ENCODE measurements at regions not wholly inside any gene's neighbourhood (a gene's known extent, or its start where the extent isn't known, plus 50 kb on each side); places are given as distances from the start of the nearest gene placed in this dataset.
A peak's percentile ranks its signal among the peaks of the same experiment; 100 is the strongest.
"Not testable (repeated sequence)": the region's sequence is repeated elsewhere in the genome, so short reads cannot be mapped to it uniquely, and the experiment has no call there.

DNA sequence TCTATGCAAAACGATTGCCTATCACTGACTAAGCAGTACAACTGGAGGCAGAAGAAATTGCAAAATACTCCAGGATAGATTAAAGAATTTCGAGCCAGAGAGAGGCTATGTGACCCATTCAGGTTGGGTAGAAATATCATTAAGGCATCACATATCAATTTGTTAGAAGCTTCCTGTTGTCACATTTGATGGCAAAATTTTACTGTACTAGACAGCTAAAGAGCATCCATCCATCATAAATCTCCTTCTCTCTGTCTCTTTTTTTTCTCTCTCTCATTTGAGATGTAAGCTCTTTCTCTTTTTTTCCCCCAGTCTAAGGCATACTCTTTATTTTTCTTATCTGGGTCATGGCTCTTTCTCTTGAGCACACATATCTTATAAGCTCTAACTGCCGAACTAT, 155.7 kb downstream of the EVA1A start:
- no peak for DNase-seq
- H3K27me3 ChIP-seq: peaks cover 12% of the 10 kb centered on the region
- no peaks in the 10 kb centered on the region for H3K4me1 ChIP-seq (replicated peaks in 1 of 2)
- intact Hi-C loops (cut with DNase I): loop anchor here in 1 of 2 donors (5.0 to 10.0 kb wide), 2 partner anchors 340 to 488 kb away; no protein-coding TSS in a partner anchor
- TF ChIP-seq POLR2A (IDR thresholded peaks at IDR 0.05): no peak
- TF ChIP-seq, protein P1, sequence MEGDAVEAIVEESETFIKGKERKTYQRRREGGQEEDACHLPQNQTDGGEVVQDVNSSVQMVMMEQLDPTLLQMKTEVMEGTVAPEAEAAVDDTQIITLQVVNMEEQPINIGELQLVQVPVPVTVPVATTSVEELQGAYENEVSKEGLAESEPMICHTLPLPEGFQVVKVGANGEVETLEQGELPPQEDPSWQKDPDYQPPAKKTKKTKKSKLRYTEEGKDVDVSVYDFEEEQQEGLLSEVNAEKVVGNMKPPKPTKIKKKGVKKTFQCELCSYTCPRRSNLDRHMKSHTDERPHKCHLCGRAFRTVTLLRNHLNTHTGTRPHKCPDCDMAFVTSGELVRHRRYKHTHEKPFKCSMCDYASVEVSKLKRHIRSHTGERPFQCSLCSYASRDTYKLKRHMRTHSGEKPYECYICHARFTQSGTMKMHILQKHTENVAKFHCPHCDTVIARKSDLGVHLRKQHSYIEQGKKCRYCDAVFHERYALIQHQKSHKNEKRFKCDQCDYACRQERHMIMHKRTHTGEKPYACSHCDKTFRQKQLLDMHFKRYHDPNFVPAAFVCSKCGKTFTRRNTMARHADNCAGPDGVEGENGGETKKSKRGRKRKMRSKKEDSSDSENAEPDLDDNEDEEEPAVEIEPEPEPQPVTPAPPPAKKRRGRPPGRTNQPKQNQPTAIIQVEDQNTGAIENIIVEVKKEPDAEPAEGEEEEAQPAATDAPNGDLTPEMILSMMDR (IDR thresholded peaks at IDR 0.05): no peak
- no peak overlapping the region for H3K27ac ChIP-seq
- 31 to 36% (median 34%) methylated on average over 3 of the region's 3 CpGs for WGBS, 4 donors
- no peaks in the 10 kb centered on the region for H3K36me3 ChIP-seq (replicated peaks in 1 of 2)
- H3K4me3 ChIP-seq: no peak overlapping the region
- H3K9me3 ChIP-seq (replicated peaks in 1 of 3): no peaks in the 10 kb centered on the region

DNA sequence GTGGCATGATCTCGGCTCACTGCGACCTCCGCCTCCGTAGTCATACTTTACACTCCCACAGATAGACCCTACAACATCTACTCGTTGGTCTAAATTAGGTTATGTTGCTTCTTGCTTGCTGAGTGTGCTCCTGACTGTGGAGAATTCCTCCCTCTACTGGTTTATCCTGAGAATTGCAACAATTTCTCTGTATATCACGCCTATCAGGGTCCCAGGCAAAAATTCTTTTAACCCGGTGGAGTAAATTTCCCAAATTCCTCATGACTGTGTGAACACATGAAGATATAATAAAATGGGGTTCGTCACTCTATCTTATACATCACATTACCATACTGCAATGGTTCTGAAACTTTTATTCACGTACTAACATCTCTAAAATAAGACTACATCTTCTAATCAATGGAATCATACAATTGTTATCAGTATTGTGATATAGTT, 156.7 kb downstream of the EVA1A start:
- intact Hi-C loops (cut with DNase I): loop anchor here in 1 of 2 donors (10.0 kb wide), 1 partner anchor 339 kb away; no protein-coding TSS in a partner anchor
- TF ChIP-seq, protein P1 (IDR thresholded peaks at IDR 0.05): peak; percentile 58 to 81 (median 71)
- no peak for TF ChIP-seq POLR2A (IDR thresholded peaks at IDR 0.05)

DNA sequence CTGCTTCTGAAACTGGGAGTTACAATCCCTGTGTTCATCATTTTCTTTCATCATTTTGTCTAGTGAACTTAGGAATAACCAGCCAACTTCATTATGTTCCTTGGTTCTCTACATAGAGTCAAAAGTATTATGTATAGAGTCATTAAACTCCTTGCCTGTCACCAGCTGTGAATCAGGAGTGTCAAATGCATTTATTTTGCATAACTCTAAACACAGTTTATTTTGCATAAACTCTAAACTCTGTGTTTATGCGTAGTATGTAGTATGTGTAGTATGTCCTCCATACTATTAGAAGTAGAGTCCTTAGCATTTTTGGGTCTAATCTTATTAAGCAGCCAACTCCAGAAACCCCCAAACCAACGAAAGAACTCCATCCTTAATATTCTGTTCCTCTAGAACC, 164.4 kb downstream of the EVA1A start:
- Histone ChIP-seq H3K9me3 (replicated peaks in 1 of 3) (no peaks in the 10 kb centered on the region), H3K4me1 (replicated peaks in 1 of 2) (no peaks in the 10 kb centered on the region), H3K36me3 (replicated peaks in 1 of 2) (no peaks in the 10 kb centered on the region), H3K27me3 (no peaks in the 10 kb centered on the region), H3K4me3 (no peak overlapping the region), H3K27ac (no peak overlapping the region)
- TF ChIP-seq POLR2A (IDR thresholded peaks at IDR 0.05): no peak
- TF ChIP-seq, protein P1 (IDR thresholded peaks at IDR 0.05): no peak
- 71 to 87% (median 80%) methylated on average over 2 of the region's 2 CpGs for WGBS, 4 donors
- intact Hi-C loops (cut with DNase I): loop anchor here in 1 of 2 donors (10.0 kb wide), 2 partner anchors 192 to 482 kb away; no protein-coding TSS in a partner anchor
- DNase-seq: no peak

More for the DNA sequence above, 156.7 kb downstream of the EVA1A start:
- peaks cover 12% of the 10 kb centered on the region for H3K27me3 ChIP-seq
- H3K27ac ChIP-seq: no peak overlapping the region
- 17 to 25% (median 21%) methylated on average over 9 of the region's 9 CpGs for WGBS, 4 donors
- H3K4me1 ChIP-seq (replicated peaks in 1 of 2): no peaks in the 10 kb centered on the region
- H3K9me3 ChIP-seq (replicated peaks in 1 of 3): no peaks in the 10 kb centered on the region
- DNase-seq: peak in 1 of 7 donors; percentile 5
- no peaks in the 10 kb centered on the region for H3K36me3 ChIP-seq (replicated peaks in 1 of 2)
- no peak overlapping the region for H3K4me3 ChIP-seq

DNA sequence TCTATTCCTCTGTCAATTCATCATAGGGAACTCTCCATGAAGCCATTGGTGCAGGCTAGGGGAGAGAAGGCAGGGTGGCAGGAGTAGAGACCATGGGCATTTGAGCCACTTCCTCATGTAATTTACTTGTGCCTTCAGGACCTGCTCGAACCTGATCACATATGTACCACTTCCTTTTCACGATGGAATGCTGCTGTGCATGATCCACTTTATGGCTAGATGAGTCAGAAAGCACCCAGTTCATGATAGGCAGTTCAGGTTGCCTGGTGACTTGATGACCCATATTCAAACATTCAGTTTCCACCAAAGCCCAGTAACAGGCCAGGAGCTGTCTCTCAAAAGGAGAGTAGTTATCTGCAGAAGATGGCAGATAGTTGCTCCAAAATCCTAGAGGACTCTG, 166.0 kb downstream of the EVA1A start:
- DNase-seq; H3K4me1 ChIP-seq (replicated peaks in 1 of 2); H3K27me3 ChIP-seq; H3K9me3 ChIP-seq (replicated peaks in 1 of 3); H3K36me3 ChIP-seq (replicated peaks in 1 of 2); H3K27ac ChIP-seq; H3K4me3 ChIP-seq: not testable (repeated sequence)
- intact Hi-C loops (cut with DNase I): loop anchor here in 1 of 2 donors (10.0 kb wide), 2 partner anchors 190 to 480 kb away; no protein-coding TSS in a partner anchor
- 57 to 83% (median 83%) methylated on average over 2 of the region's 2 CpGs for WGBS, 4 donors

DNA sequence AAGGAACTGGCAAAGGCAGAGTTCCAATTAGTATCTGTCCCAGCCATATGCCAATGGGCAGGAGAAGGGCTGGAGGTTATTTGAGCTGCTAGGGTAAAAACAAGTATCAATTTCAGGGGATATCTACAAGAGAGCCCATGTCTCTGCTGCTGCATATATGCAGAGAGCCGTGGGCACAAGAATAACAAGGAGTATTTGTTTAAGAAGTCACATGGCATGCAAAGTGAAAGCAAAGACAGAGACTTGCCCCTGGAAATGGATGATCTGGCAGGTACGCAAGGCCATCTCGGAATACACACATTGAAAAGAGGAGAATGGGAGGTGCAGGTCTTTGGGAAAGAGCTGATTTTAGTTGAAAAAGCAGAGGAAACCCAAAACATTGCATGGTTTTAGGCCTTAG, 170.6 kb downstream of the EVA1A start:
- WGBS, 4 donors: 64 to 85% (median 69%) methylated on average over 3 of the region's 3 CpGs
- Histone ChIP-seq H3K27me3 (no peaks in the 10 kb centered on the region), H3K27ac (no peak overlapping the region), H3K4me3 (no peak overlapping the region), H3K9me3 (replicated peaks in 1 of 3) (no peaks in the 10 kb centered on the region), H3K36me3 (replicated peaks in 1 of 2) (no peaks in the 10 kb centered on the region), H3K4me1 (replicated peaks in 1 of 2) (no peaks in the 10 kb centered on the region)
- no peak for DNase-seq
- TF ChIP-seq, protein P1 (IDR thresholded peaks at IDR 0.05): no peak
- intact Hi-C loops (cut with DNase I): loop anchor here in 1 of 2 donors (10.0 kb wide), 2 partner anchors 185 to 475 kb away; no protein-coding TSS in a partner anchor
